GM12878 (cell line): ENCODE measurements at regions not wholly inside any gene's neighbourhood (a gene's known extent, or its start where the extent isn't known, plus 50 kb on each side); places are given as distances from the start of the nearest gene placed in this dataset.

Source experiments
- ASH2L ChIP-seq: fragments of 300-600, 200-600 bp; sonication (generic); IDR thresholded peaks from 2 replicates; pipeline ENCODE4 v1.6.1; 2017; ENCODE audit warnings: low read depth, mild to moderate bottlenecking, borderline replicate concordance
- CREB1 ChIP-seq: IDR thresholded peaks from 2 replicates; pipeline ENCODE4 v1.6.1; 2012; ENCODE audit warnings: low read depth, mild to moderate bottlenecking, inconsistent platforms
- CTCF ChIP-seq, 3 experiments: IDR thresholded peaks in 2 of 3; conservative IDR thresholded peaks in 1 of 3; 2 replicates each; pipeline ENCODE4 v1.5.1; 2011; ENCODE audit warnings: low read depth in 3 of 3, low read length in 3 of 3, mild to moderate bottlenecking in 3 of 3, control low read depth in 2 of 3, moderate library complexity in 2 of 3, inconsistent platforms in 1 of 3, mixed read lengths in 1 of 3; ENCODE audit not compliant: control insufficient read depth in 2 of 3, insufficient read depth in 1 of 3; ENCODE audit errors: extremely low read depth in 1 of 3
- ETV6 ChIP-seq, 2 experiments: fragments of 450-650 bp in 1 of 2; IDR thresholded peaks in 1 of 2; conservative IDR thresholded peaks in 1 of 2; 2 replicates each; pipeline ENCODE4 v1.6.1; 2014; ENCODE audit warnings: antibody characterized with exemption in 1 of 2, borderline replicate concordance in 1 of 2, low read depth in 1 of 2, mild to moderate bottlenecking in 1 of 2, moderate library complexity in 1 of 2
- FOXM1 ChIP-seq: IDR thresholded peaks from 2 replicates; pipeline ENCODE4 v1.6.1; 2012; ENCODE audit warnings: low read depth, mild to moderate bottlenecking, inconsistent platforms, low read length, moderate library complexity
- HCFC1 ChIP-seq: fragments of 150-350 bp; IDR thresholded peaks from 2 replicates; pipeline ENCODE4 v1.6.1; 2014; ENCODE audit warnings: low read length
- HDAC2 ChIP-seq: fragments of 200-600 bp; sonication (generic); IDR thresholded peaks from 2 replicates; pipeline ENCODE4 v1.6.1; 2017
- HDGF ChIP-seq: fragments of 450-650 bp; IDR thresholded peaks from 2 replicates; pipeline ENCODE4 v1.6.1; 2016; ENCODE audit warnings: antibody characterized with exemption
- REST ChIP-seq: IDR thresholded peaks from 2 replicates; pipeline ENCODE4 v1.6.1; 2012; ENCODE audit warnings: mild to moderate bottlenecking, low read depth, low read length
- SRF ChIP-seq, 2 experiments: IDR thresholded peaks; 2 replicates each; pipeline ENCODE4 v1.6.1; 2011; ENCODE audit warnings: low read depth in 2 of 2, low read length in 2 of 2, mild to moderate bottlenecking in 1 of 2, moderate library complexity in 1 of 2
- TAF1 ChIP-seq: IDR thresholded peaks from 2 replicates; pipeline ENCODE4 v1.6.1; 2011; ENCODE audit warnings: mild to moderate bottlenecking, low read depth, low read length, borderline replicate concordance
- ZBTB40 ChIP-seq: fragments of 450-650 bp; IDR thresholded peaks from 2 replicates; pipeline ENCODE4 v1.6.1; 2016; ENCODE audit warnings: mild to moderate bottlenecking, moderate library complexity, borderline replicate concordance
- TF ChIP-seq, protein P1 (sequence below): IDR thresholded peaks from 2 replicates; pipeline ENCODE4 v1.6.1; 2012; ENCODE audit warnings: low read depth, low read length, improper control_type of control experiment

- no peak for TF ChIP-seq HCFC1
- TF ChIP-seq SRF (IDR thresholded peaks at IDR 0.05; ENCODE audit: low read depth in 2 of 2, low read length in 2 of 2), result no peak
- no peak for TF ChIP-seq CTCF (IDR thresholded peaks at IDR 0.05 in 2 of 3, conservative IDR thresholded peaks at IDR 0.05 in 1 of 3; ENCODE audit: control insufficient read depth in 2 of 3, extremely low read depth in 1 of 3, insufficient read depth in 1 of 3, low read depth in 3 of 3, low read length in 3 of 3)
- no peak for TF ChIP-seq TAF1
- TF ChIP-seq ASH2L, result no peak
- TF ChIP-seq FOXM1, result no peak
- TF ChIP-seq CREB1, result no peak
- TF ChIP-seq, protein P1, sequence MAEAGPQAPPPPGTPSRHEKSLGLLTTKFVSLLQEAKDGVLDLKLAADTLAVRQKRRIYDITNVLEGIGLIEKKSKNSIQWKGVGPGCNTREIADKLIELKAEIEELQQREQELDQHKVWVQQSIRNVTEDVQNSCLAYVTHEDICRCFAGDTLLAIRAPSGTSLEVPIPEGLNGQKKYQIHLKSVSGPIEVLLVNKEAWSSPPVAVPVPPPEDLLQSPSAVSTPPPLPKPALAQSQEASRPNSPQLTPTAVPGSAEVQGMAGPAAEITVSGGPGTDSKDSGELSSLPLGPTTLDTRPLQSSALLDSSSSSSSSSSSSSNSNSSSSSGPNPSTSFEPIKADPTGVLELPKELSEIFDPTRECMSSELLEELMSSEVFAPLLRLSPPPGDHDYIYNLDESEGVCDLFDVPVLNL, result no peak
- TF ChIP-seq HDAC2, result no peak
- no peak for TF ChIP-seq ETV6 (conservative IDR thresholded peaks at IDR 0.05 in 1 of 2, IDR thresholded peaks at IDR 0.05 in 1 of 2; ENCODE audit: borderline replicate concordance in 1 of 2, low read depth in 1 of 2)
- TF ChIP-seq ZBTB40, result no peak
- TF ChIP-seq REST, result no peak
- no peak for TF ChIP-seq HDGF
These were observed 620.1 kb upstream of the DPP6 start for GRCh38 chr7:153432063-153432462.
